K562 (cell line): ENCODE measurements at regions not wholly inside any gene's neighbourhood (a gene's known extent, or its start where the extent isn't known, plus 50 kb on each side); places are given as distances from the start of the nearest gene placed in this dataset.

Experiments used
- EGR1 ChIP-seq: fragments of 450-650 bp; conservative IDR thresholded peaks from 2 replicates; pipeline ENCODE4 v1.6.1; 2017; ENCODE audit warnings: mild to moderate bottlenecking
- EP300 ChIP-seq: IDR thresholded peaks from 2 replicates; pipeline ENCODE4 v1.6.1; 2012; ENCODE audit warnings: low read length, improper control_type of control experiment
- HDAC6 ChIP-seq: IDR thresholded peaks from 2 replicates; pipeline ENCODE4 v1.6.1; 2012; ENCODE audit warnings: low read depth, mild to moderate bottlenecking, control low read depth, inconsistent platforms, low read length, moderate library complexity
- POLR2A ChIP-seq: fragments of 450-650 bp; conservative IDR thresholded peaks from 2 replicates; pipeline ENCODE4 v1.6.1; 2016
- POLR2AphosphoS2 ChIP-seq: IDR thresholded peaks from 2 replicates; pipeline ENCODE4 v1.6.1; 2012; ENCODE audit warnings: low read length, improper control_type of control experiment
- SMC3 ChIP-seq: conservative IDR thresholded peaks from 2 replicates; pipeline ENCODE4 v1.6.1; 2011; ENCODE audit warnings: low read depth, low read length, improper control_type of control experiment; ENCODE audit not compliant: insufficient read depth
- TBL1XR1 ChIP-seq, 2 experiments: IDR thresholded peaks; 2 replicates each; pipeline ENCODE4 v1.6.1; 2012; ENCODE audit warnings: improper control_type of control experiment in 2 of 2, low read length in 2 of 2, mild to moderate bottlenecking in 1 of 2
- U2AF1 ChIP-seq: fragments of 200-400 bp; formaldehyde crosslinking; optimal IDR thresholded peaks from 2 replicates; pipeline ENCODE3; 2017; ENCODE audit warnings: mild to moderate bottlenecking, low read depth, low read length, moderate library complexity
- YY1 ChIP-seq, 3 experiments: IDR thresholded peaks; 2 replicates each; pipeline ENCODE4 v1.6.1; 2011; ENCODE audit warnings: low read length in 2 of 3, mild to moderate bottlenecking in 2 of 3, moderate library complexity in 2 of 3, borderline replicate concordance in 1 of 3, control low read depth in 1 of 3, low read depth in 1 of 3; ENCODE audit not compliant: insufficient read depth in 3 of 3, insufficient replicate concordance in 2 of 3, control insufficient read depth in 1 of 3, insufficient read length in 1 of 3; ENCODE audit errors: extremely low read depth in 1 of 3
- TF ChIP-seq, protein P1 (sequence below): sonication (generic); formaldehyde crosslinking; IDR thresholded peaks from 2 replicates; pipeline ENCODE4 v1.8.1; 2022; ENCODE audit warnings: missing genetic modification reagents
- TF ChIP-seq, protein P2 (sequence below): fragments of 450-650 bp; formaldehyde crosslinking; IDR thresholded peaks from 2 replicates; pipeline ENCODE4 v1.4.0; 2022; ENCODE audit warnings: missing genetic modification characterization

DNA sequence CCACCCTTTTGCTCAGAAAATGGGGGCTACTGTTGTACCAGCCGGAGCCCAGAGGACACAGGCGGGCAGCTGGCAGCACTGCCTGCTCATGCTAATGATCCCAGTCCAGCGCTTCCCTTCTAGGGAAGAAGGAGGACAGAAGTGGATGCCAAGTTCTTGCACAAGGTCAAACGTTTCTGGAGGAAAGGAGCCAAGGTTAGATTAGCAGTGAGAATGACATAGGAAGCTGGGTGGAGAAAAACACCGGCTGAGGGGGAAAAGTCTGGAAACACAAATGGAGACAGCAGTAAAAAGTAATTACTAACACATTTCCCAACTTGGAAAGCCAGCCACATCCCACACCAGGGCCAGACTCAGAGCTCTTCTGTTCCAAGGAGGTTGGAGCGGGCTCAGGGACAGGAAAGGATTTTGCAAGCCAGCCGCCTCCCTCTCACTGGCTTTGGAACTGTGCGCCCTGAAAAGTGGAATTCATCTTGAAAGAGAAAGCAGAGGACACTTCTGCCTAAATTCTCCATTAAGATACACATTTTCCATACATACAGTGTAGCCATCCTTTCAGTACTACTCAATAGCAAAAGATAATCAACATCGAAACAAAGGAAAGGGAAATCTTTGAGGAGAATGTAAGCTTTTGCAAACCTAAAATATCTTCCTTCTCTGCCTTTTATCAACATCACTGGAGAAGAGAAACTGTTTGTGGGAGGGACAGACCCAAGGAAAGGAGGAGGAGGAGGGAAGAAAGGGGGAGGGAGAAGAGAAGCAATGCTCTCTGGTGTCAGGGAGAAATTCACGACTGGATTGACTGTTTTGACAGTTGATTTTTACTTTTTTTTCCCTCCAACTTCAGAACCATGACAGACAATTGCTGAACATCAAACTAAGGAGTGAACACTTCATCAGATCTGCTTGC, 133.6 kb downstream of the CD47 start:
- TF ChIP-seq U2AF1 (no peak), EP300 (no peak), HDAC6 (no peak), SMC3 (no peak), TBL1XR1 (IDR thresholded peaks at IDR 0.05; ENCODE audit: low read length in 2 of 2) (no peak), EGR1 (no peak), POLR2AphosphoS2 (no peak), POLR2A (no peak), YY1 (IDR thresholded peaks at IDR 0.05; ENCODE audit: borderline replicate concordance in 1 of 3, control insufficient read depth in 1 of 3, extremely low read depth in 1 of 3, insufficient read depth in 3 of 3, insufficient read length in 1 of 3, insufficient replicate concordance in 2 of 3, low read depth in 1 of 3, low read length in 2 of 3) (no peak)
- TF ChIP-seq, protein P1, sequence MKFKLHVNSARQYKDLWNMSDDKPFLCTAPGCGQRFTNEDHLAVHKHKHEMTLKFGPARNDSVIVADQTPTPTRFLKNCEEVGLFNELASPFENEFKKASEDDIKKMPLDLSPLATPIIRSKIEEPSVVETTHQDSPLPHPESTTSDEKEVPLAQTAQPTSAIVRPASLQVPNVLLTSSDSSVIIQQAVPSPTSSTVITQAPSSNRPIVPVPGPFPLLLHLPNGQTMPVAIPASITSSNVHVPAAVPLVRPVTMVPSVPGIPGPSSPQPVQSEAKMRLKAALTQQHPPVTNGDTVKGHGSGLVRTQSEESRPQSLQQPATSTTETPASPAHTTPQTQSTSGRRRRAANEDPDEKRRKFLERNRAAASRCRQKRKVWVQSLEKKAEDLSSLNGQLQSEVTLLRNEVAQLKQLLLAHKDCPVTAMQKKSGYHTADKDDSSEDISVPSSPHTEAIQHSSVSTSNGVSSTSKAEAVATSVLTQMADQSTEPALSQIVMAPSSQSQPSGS (CRISPR knock-in tag): no peak
- TF ChIP-seq, protein P2, sequence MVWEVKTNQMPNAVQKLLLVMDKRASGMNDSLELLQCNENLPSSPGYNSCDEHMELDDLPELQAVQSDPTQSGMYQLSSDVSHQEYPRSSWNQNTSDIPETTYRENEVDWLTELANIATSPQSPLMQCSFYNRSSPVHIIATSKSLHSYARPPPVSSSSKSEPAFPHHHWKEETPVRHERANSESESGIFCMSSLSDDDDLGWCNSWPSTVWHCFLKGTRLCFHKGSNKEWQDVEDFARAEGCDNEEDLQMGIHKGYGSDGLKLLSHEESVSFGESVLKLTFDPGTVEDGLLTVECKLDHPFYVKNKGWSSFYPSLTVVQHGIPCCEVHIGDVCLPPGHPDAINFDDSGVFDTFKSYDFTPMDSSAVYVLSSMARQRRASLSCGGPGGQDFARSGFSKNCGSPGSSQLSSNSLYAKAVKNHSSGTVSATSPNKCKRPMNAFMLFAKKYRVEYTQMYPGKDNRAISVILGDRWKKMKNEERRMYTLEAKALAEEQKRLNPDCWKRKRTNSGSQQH (CRISPR knock-in tag): no peak
